HCT116 (cell line): ENCODE measurements at regions not wholly inside any gene's neighbourhood (a gene's known extent, or its start where the extent isn't known, plus 50 kb on each side); places are given as distances from the start of the nearest gene placed in this dataset.

Source experiments
- ATAC-seq: fragments of 200-7000 bp; cut with Tn5 transposase; 2 replicates; pipeline ENCODE4 v1.9.1; 2020; ENCODE audit warnings: mild to moderate bottlenecking, moderate library complexity
- BruUV-seq: library from RNA; stranded (reverse); fragments of 400-500 nt; replicated peaks from 2 replicates; lab custom pipeline; 2021; lab: Mats Ljungman, UMichigan
- CTCF ChIA-PET: fragments of 300-600 bp; sonication (Branson Sonifier 250); formaldehyde crosslinking; loops from one replicate; lab custom pipeline; 2021; ENCODE audit warnings: antibody characterized with exemption; lab: Charles Lee
- POLR2A ChIA-PET: fragments of 300-600, 350-600 bp; sonication (Branson Sonifier 250); formaldehyde crosslinking; loops from one replicate; lab custom pipeline; 2021; ENCODE audit warnings: antibody characterized with exemption; lab: Charles Lee
- RAD21 ChIA-PET, 2 experiments: fragments of 300-600 bp; sonication (Branson Sonifier 250); formaldehyde crosslinking; loops; one replicate each; lab custom pipeline; 2023; ENCODE audit warnings: low total read pairs in 2 of 2; ENCODE audit not compliant: uncharacterized antibody in 2 of 2, unreplicated experiment in 2 of 2, low non-redundant PET in 1 of 2; lab: Charles Lee
- DNase-seq: peaks from one replicate; pipeline ENCODE4 v3.0.0-alpha.2; 2010; ENCODE audit warnings: low read depth, low spot score
- H2AFZ ChIP-seq: fragments of 200-600 bp; shearing (Covaris generic), sonication (generic); 2 replicates; pipeline ENCODE4 v1.6.1; 2017; ENCODE audit warnings: low read depth, mixed run types, mixed read lengths, antibody characterized with exemption, low read length; ENCODE audit not compliant: poor library complexity, severe bottlenecking
- H3K27ac ChIP-seq: 2 replicates; pipeline ENCODE4 v1.5.1; 2012; ENCODE audit warnings: low read depth, low read length
- H3K27me3 ChIP-seq: fragments of 200-600 bp; sonication (generic); 2 replicates; pipeline ENCODE4 v1.6.1; 2016; ENCODE audit warnings: mixed run types, low read length, mixed read lengths; ENCODE audit not compliant: insufficient read depth
- H3K36me3 ChIP-seq, 2 experiments: fragments of 200-500 bp in 1 of 2; fragments of 200-600 bp in 1 of 2; sonication (Bioruptor generic) in 1 of 2; sonication (generic) in 1 of 2; 2 replicates each; pipeline versions ENCODE4 v1.5.1 to v1.6.1; 2014 to 2016; ENCODE audit warnings: low read length in 2 of 2, inconsistent platforms in 1 of 2, mixed read lengths in 1 of 2, mixed run types in 1 of 2; ENCODE audit not compliant: insufficient read depth in 2 of 2, control insufficient read depth in 1 of 2
- H3K4me1 ChIP-seq, 2 experiments: fragments of 200-600 bp in 1 of 2; sonication (generic) in 1 of 2; 2 replicates each; pipeline versions ENCODE4 v1.5.1 to v1.6.1; 2012 to 2017; ENCODE audit warnings: low read length in 2 of 2, inconsistent platforms in 1 of 2, mild to moderate bottlenecking in 1 of 2, mixed read lengths in 1 of 2, mixed run types in 1 of 2, moderate library complexity in 1 of 2; ENCODE audit not compliant: insufficient read depth in 2 of 2, control insufficient read depth in 1 of 2
- H3K4me2 ChIP-seq: fragments of 200-600 bp; sonication (generic); 2 replicates; pipeline ENCODE4 v1.6.1; 2017; ENCODE audit warnings: mixed run types, low read length, mixed read lengths
- H3K4me3 ChIP-seq, 2 experiments: fragments of 200-600 bp in 1 of 2; sonication (generic) in 1 of 2; replicated peaks in 1 of 2; 2 replicates each; pipeline ENCODE4 v1.5.1; 2011 to 2016; ENCODE audit warnings: low read length in 2 of 2, control low read depth in 1 of 2, low read depth in 1 of 2, mild to moderate bottlenecking in 1 of 2, mixed read lengths in 1 of 2, mixed run types in 1 of 2
- H3K79me2 ChIP-seq: fragments of 200-600 bp; sonication (generic); 2 replicates; pipeline ENCODE4 v1.6.1; 2017; ENCODE audit warnings: mild to moderate bottlenecking, mixed run types, low read length, moderate library complexity, mixed read lengths; ENCODE audit not compliant: insufficient read depth
- H3K9ac ChIP-seq: fragments of 200-600 bp; sonication (generic); 2 replicates; pipeline ENCODE4 v1.6.1; 2016; ENCODE audit warnings: low read length, mixed read lengths
- H3K9me2 ChIP-seq: fragments of 200-600 bp; sonication (generic), shearing (Covaris generic); 2 replicates; pipeline ENCODE4 v1.6.1; 2017; ENCODE audit warnings: mixed run types, mild to moderate bottlenecking, moderate library complexity; ENCODE audit not compliant: insufficient read depth
- H3K9me3 ChIP-seq, 2 experiments: fragments of 200-500 bp in 1 of 2; fragments of 200-600 bp in 1 of 2; sonication (Bioruptor generic) in 1 of 2; sonication (generic) in 1 of 2; 2 replicates each; pipeline ENCODE4 v1.6.1; 2014 to 2017; ENCODE audit warnings: low read length in 2 of 2, mixed read lengths in 2 of 2, inconsistent platforms in 1 of 2, low read depth in 1 of 2, mild to moderate bottlenecking in 1 of 2, mixed run types in 1 of 2, moderate library complexity in 1 of 2; ENCODE audit not compliant: control insufficient read depth in 1 of 2, insufficient read depth in 1 of 2
- H4K20me1 ChIP-seq: fragments of 200-600 bp; sonication (generic), shearing (Covaris generic); 2 replicates; pipeline ENCODE4 v1.6.1; 2017; ENCODE audit warnings: mixed run types, mild to moderate bottlenecking, moderate library complexity; ENCODE audit not compliant: insufficient read depth
- CBX3 ChIP-seq: IDR thresholded peaks from 2 replicates; pipeline ENCODE4 v1.6.1; 2012; ENCODE audit warnings: low read depth
- CEBPB ChIP-seq: IDR thresholded peaks from 2 replicates; pipeline ENCODE4 v1.6.1; 2012; ENCODE audit warnings: low read depth
- EGR1 ChIP-seq: IDR thresholded peaks from 2 replicates; pipeline ENCODE4 v1.6.1; 2012; ENCODE audit warnings: low read depth
- EZH2 ChIP-seq: fragments of 200-600 bp; sonication (generic); IDR thresholded peaks from 2 replicates; pipeline ENCODE4 v1.6.1; 2017; ENCODE audit warnings: antibody characterized with exemption, mixed run types
- EZH2phosphoT487 ChIP-seq: fragments of 200-600 bp; IDR thresholded peaks from 2 replicates; pipeline ENCODE4 v1.6.1; 2018; ENCODE audit warnings: antibody characterized with exemption, borderline replicate concordance
- JUND ChIP-seq: IDR thresholded peaks from 2 replicates; pipeline ENCODE4 v1.6.1; 2012
- POLR2A ChIP-seq: IDR thresholded peaks from 2 replicates; pipeline ENCODE4 v1.7.0; 2011; ENCODE audit warnings: borderline replicate concordance; ENCODE audit not compliant: insufficient read depth, insufficient read length; ENCODE audit errors: extremely low read depth
- POLR2AphosphoS5 ChIP-seq: IDR thresholded peaks from 2 replicates; pipeline ENCODE4 v1.6.1; 2011; ENCODE audit warnings: mild to moderate bottlenecking, low read depth, low read length, moderate library complexity
- SP1 ChIP-seq: IDR thresholded peaks from 2 replicates; pipeline ENCODE4 v1.6.1; 2012; ENCODE audit warnings: low read depth
- SRF ChIP-seq: IDR thresholded peaks from 2 replicates; pipeline ENCODE4 v1.6.1; 2012; ENCODE audit warnings: low read depth
- TCF7L2 ChIP-seq: IDR thresholded peaks from 2 replicates; pipeline ENCODE4 v1.7.0; 2011; ENCODE audit warnings: borderline replicate concordance, inconsistent platforms; ENCODE audit not compliant: insufficient read depth, insufficient read length; ENCODE audit errors: extremely low read depth
- intact Hi-C: fragments of 100-400 bp; cut with micrococcal nuclease; formaldehyde crosslinking; loops from 2 replicates; pipeline ENCODE4 v1.10.0; 2022
- TF ChIP-seq, protein P1 (sequence below): IDR thresholded peaks from 2 replicates; pipeline ENCODE4 v1.6.1; 2012; ENCODE audit warnings: low read depth
- TF ChIP-seq, protein P2 (sequence below), 3 experiments: fragments of 200-600 bp in 1 of 3; sonication (generic) in 1 of 3; IDR thresholded peaks in 2 of 3; conservative IDR thresholded peaks in 1 of 3; 2 replicates each; pipeline ENCODE4 v1.5.1; 2012 to 2017; ENCODE audit warnings: low read depth in 2 of 3, low read length in 2 of 3, antibody characterized with exemption in 1 of 3, borderline replicate concordance in 1 of 3, control low read depth in 1 of 3, mild to moderate bottlenecking in 1 of 3, mixed read lengths in 1 of 3, mixed run types in 1 of 3, moderate library complexity in 1 of 3; ENCODE audit not compliant: insufficient read depth in 1 of 3
- TF ChIP-seq, protein P3 (sequence below): IDR thresholded peaks from 2 replicates; pipeline ENCODE4 v1.6.1; 2012
- TF ChIP-seq, protein P4 (sequence below): IDR thresholded peaks from 2 replicates; pipeline ENCODE4 v1.6.1; 2012

DNA sequence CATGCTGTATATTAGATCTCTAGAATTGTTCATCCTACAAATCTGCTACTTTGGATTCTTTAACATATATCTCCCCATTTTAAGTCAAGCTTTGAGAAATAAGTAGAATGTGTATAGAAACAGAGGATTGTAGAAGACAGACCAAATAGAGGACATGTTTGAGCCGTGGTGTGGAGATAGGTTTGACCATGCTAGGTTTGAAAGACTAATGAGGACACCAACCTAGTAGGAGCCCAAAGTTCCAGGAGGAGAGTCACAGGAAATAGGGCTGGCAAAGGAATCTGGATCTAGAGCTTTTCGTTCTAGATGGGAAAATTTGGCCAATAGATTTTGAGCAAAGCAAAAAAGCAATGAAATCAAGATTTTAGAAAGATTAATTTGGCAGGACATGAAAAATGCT lies 60.5 kb upstream of the TBX20 start:
- H3K4me2 ChIP-seq, result no peak overlapping the region
- POLR2A ChIA-PET, result no interaction called here
- intact Hi-C loops, result no loop called here
- no peak overlapping the region for H3K27ac ChIP-seq
- RAD21 ChIA-PET, result no interaction called here
- TF ChIP-seq, protein P1, sequence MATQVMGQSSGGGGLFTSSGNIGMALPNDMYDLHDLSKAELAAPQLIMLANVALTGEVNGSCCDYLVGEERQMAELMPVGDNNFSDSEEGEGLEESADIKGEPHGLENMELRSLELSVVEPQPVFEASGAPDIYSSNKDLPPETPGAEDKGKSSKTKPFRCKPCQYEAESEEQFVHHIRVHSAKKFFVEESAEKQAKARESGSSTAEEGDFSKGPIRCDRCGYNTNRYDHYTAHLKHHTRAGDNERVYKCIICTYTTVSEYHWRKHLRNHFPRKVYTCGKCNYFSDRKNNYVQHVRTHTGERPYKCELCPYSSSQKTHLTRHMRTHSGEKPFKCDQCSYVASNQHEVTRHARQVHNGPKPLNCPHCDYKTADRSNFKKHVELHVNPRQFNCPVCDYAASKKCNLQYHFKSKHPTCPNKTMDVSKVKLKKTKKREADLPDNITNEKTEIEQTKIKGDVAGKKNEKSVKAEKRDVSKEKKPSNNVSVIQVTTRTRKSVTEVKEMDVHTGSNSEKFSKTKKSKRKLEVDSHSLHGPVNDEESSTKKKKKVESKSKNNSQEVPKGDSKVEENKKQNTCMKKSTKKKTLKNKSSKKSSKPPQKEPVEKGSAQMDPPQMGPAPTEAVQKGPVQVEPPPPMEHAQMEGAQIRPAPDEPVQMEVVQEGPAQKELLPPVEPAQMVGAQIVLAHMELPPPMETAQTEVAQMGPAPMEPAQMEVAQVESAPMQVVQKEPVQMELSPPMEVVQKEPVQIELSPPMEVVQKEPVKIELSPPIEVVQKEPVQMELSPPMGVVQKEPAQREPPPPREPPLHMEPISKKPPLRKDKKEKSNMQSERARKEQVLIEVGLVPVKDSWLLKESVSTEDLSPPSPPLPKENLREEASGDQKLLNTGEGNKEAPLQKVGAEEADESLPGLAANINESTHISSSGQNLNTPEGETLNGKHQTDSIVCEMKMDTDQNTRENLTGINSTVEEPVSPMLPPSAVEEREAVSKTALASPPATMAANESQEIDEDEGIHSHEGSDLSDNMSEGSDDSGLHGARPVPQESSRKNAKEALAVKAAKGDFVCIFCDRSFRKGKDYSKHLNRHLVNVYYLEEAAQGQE, result no peak
- no peak for TF ChIP-seq TCF7L2
- no peak for TF ChIP-seq POLR2A
- no peak for TF ChIP-seq EZH2
- TF ChIP-seq CEBPB, result no peak
- no peak for TF ChIP-seq SRF
- TF ChIP-seq, protein P2, sequence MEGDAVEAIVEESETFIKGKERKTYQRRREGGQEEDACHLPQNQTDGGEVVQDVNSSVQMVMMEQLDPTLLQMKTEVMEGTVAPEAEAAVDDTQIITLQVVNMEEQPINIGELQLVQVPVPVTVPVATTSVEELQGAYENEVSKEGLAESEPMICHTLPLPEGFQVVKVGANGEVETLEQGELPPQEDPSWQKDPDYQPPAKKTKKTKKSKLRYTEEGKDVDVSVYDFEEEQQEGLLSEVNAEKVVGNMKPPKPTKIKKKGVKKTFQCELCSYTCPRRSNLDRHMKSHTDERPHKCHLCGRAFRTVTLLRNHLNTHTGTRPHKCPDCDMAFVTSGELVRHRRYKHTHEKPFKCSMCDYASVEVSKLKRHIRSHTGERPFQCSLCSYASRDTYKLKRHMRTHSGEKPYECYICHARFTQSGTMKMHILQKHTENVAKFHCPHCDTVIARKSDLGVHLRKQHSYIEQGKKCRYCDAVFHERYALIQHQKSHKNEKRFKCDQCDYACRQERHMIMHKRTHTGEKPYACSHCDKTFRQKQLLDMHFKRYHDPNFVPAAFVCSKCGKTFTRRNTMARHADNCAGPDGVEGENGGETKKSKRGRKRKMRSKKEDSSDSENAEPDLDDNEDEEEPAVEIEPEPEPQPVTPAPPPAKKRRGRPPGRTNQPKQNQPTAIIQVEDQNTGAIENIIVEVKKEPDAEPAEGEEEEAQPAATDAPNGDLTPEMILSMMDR (IDR thresholded peaks at IDR 0.05 in 2 of 3, conservative IDR thresholded peaks at IDR 0.05 in 1 of 3; ENCODE audit: borderline replicate concordance in 1 of 3, insufficient read depth in 1 of 3, low read depth in 2 of 3, low read length in 2 of 3), result no peak
- no peak for TF ChIP-seq EGR1
- no peak for TF ChIP-seq EZH2phosphoT487
- TF ChIP-seq, protein P3, sequence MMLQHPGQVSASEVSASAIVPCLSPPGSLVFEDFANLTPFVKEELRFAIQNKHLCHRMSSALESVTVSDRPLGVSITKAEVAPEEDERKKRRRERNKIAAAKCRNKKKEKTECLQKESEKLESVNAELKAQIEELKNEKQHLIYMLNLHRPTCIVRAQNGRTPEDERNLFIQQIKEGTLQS, result no peak
- no peak for TF ChIP-seq JUND
- TF ChIP-seq CBX3, result no peak
- TF ChIP-seq, protein P4, sequence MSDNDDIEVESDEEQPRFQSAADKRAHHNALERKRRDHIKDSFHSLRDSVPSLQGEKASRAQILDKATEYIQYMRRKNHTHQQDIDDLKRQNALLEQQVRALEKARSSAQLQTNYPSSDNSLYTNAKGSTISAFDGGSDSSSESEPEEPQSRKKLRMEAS, result no peak
- no peak for TF ChIP-seq SP1
- no peak for TF ChIP-seq POLR2AphosphoS5
- H3K36me3 ChIP-seq, result no peaks in the 10 kb centered on the region
- no peak overlapping the region for H2AFZ ChIP-seq
- no peak overlapping the region for H3K9ac ChIP-seq
- H3K27me3 ChIP-seq, result no peaks in the 10 kb centered on the region
- CTCF ChIA-PET, result no interaction called here
- no TSS peak for BruUV-seq
- ATAC-seq, result no peak
- no peaks in the 10 kb centered on the region for H3K9me2 ChIP-seq
- DNase-seq, result no peak
- no peaks in the 10 kb centered on the region for H4K20me1 ChIP-seq
- H3K4me3 ChIP-seq, result no peak overlapping the region
- H3K79me2 ChIP-seq, result no peaks in the 10 kb centered on the region
- H3K9me3 ChIP-seq, result no peaks in the 10 kb centered on the region; a peak in 1 of 4 replicates
- no peaks in the 10 kb centered on the region for H3K4me1 ChIP-seq
